ENCODE measurements at regions not wholly inside any gene's neighbourhood (a gene's known extent, or its start where the extent isn't known, plus 50 kb on each side); places are given as distances from the start of the nearest gene placed in this dataset.
"Not testable (repeated sequence)": the region's sequence is repeated elsewhere in the genome, so short reads cannot be mapped to it uniquely, and the experiment has no call there.

DNA sequence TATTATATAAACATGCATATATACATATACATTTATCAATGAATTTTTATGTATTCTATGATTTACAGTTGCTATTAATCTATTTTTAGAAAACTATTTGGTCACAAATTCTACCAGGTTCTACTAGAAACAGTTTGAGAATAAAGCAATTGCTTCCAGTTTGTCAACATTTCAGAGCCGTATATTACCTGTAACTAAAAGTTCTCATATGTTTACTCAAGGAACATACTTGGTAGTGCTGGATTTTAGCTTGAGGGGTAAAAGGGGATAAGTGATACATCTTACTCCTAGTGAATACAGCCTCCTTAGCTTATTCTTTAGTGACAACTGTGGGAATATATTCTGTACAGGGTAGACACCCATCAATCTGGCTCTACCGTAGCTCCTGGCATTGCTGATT, 1590.5 kb upstream of the LRRTM3 start:
- no peak for DNase-seq

DNA sequence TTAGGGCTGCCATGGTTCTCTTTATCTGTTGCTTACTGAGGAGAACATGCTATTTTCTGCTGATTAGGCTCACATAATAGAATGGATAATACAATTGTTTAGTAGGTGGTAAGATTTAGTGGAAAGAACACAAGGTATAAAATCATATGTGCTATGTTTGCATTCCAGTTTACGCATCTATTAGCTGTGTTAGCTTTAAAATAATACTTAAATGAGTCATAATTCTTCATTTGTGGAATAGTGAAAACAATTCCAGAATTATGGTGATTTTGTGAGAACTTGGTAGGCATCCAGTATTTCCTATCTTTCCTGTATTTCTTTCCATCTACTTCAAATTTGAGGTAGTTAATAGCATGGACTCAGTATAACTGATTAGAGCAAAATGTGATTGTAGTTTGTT, 1585.5 kb upstream of the LRRTM3 start:
- DNase-seq = no peak

DNA sequence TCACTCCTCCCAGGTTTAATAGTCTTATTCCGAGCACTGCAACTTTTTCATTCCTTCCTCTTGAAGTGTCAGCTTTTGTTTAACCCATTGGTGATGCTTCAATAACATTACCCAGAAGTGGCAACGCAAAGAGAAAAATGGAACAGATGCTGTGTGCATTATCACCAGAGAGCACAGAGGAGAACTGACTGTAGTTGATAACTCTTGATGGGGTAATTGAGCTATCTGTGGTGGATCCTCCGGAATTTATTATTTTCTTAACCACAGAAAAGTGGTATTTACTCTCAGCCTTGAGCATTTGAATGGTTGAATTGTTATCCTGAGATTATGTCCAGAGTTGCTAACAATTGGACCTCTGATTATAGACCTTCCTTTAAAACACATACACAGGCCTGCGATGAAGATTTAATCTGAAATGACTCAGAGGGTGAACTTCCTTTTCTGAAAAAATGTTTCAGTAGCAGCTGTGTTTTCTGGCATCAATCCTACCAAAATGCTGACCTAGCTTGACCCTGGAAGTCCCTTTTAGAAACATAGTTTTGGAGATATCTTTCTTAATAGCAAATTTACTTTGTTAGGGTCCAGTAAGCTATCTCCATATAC, 1584.4 kb upstream of the LRRTM3 start:
- DNase-seq = peak; percentile 3

GRCh38 chr10:65342245-65342644, 1583.6 kb upstream of the LRRTM3 start:
- no peak for DNase-seq

DNA sequence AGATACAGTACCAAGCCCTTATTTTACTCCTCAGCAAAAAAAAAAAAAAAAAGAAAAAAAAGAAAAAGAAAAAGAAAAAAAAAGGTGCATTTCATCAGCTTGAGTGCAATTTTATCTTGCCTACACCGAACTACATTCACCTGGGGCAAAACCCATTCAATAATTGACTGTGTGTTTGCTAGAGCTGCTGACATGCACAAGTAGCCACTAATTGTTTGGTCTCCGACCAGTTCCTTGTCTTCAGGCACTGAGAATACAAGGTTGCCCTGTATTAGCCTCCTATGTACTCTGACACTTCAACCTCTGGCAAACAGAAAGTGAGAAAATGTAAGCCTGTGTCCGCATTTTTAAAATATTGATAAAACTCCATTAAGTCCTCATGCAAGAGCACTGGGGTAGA, 1579.4 kb upstream of the LRRTM3 start:
- no peak for DNase-seq

DNA sequence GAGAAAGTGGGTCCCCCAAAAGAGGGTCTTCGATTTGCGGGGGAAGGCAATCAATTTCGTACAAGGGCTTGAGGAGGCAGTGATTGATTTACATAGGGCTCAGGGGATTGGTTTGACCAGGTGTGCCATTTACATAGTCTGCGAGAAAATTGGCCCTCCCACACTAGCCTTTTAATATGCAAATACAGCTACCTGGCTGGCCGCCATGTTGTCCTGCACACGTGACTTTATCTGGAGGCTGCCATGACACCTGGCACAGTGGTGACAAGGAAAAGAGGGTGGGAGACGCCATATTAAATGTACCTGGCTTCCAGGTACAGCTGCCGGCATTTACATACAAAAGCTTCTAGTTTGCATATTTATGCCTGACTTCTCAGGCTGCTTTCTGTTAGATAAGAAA, 1577.2 kb upstream of the LRRTM3 start:
- no peak for DNase-seq

DNA sequence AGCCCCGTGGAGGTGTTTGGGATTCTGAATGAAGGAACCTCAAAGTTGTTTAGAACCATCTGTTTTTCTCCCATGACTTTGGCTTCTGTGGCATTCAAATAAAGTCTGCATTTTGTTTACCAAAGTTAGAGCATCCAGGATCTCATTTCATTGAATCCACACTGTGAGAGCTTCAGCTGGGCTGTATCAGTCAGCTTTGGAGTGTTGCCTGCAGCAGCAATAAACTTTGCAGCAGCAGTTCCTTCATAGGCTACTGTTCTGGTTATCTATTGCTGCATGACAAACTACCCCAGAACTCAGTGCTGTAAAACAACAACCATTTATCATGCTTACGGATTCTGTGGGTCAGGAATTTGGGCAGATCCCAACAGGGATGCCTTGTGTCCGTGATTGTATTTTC, 1575.2 kb upstream of the LRRTM3 start:
- DNase-seq = no peak

DNA sequence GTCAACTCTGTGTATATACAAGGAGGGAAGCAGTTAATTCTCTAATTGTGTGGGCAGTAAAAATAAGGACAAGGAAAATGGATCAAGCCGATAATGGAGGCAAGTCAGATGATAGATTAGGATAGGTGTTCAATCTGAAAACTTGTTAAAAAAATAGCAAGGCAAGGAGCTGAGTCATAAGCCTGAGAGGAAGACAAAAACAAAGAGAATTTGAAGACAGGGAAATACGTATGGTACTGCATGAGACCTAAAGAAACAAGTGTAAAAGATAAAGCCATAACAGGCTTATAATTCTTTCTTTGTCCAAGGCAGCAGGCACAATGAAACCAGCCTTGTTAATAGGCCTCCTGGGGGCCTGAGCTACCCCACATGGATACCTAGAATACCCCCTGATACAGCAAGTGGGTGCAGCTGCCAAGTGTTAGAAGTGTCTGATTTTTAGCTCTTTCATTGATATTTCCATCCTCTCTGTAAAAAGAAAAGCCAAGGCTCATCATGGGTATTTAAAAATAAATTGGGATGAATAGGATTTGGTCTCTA, 1570.6 kb upstream of the LRRTM3 start:
- no peak for DNase-seq

DNA sequence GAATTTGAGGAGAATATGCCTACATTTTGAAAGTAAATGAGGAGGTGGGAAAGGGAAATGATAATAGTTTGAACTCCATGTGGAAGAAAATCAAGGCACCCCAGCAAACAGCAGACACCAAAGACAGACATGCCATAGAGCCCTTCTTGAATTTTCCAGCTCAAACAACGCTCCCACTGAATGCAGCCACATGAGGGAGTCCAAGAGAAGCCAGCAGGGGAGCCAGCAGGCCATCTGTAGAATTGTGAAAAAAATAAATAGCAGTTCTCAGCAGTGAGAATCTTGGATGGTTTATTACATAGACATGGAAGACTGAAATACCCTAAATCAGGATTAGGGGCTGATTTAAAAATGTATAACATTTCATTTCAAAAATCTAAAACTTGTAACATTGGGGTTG, 1567.3 kb upstream of the LRRTM3 start:
- DNase-seq = no peak

DNA sequence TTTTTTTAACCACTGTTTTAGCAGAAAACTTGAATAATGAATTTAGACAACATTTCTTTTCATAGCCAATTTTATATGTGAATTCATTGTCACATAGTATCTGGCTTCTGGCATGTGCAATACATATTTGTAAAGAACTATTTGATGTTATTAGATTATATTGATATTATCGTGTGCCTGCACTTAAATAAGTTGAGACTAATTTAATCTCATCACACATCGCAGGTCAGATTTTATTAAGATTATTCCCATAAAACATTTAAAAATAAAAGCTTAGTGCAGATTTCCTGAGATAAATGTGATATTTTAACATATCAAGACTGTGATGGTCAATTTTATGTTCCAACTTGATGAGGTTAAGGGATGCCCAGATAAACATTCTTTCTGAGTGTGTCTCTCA, 1565.3 kb upstream of the LRRTM3 start:
- no peak for DNase-seq

DNA sequence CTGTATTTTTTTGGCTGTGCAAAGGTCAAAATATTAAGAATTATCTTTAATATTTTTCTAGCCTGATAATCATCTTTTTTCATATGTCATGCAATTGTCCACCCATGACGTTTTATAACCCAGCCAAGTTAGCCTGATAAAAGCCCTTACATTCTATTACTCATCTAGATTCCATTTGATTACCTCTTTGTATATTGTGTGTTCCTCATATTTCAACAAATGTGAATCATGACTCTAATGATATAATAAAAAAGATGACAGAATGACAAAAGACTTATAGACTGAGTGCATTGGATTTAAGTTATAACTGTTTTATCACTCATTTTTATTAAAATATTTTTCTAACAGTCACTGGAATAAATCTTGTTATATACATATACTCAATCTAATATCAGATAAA, 1560.0 kb upstream of the LRRTM3 start:
- no peak for DNase-seq

GRCh38 chr10:65367706-65368105, 1558.1 kb upstream of the LRRTM3 start:
- no peak for DNase-seq

GRCh38 chr10:65375528-65375927, 1550.3 kb upstream of the LRRTM3 start:
- DNase-seq = no peak

- no peak for DNase-seq
Observed at GRCh38 chr10:65377687-65378086, 1548.1 kb upstream of the LRRTM3 start.

- DNase-seq = no peak
Observed at GRCh38 chr10:65394502-65395297, 1531.1 kb upstream of the LRRTM3 start.

- DNase-seq = no peak
Observed at GRCh38 chr10:65395631-65396030, 1530.2 kb upstream of the LRRTM3 start.

DNA sequence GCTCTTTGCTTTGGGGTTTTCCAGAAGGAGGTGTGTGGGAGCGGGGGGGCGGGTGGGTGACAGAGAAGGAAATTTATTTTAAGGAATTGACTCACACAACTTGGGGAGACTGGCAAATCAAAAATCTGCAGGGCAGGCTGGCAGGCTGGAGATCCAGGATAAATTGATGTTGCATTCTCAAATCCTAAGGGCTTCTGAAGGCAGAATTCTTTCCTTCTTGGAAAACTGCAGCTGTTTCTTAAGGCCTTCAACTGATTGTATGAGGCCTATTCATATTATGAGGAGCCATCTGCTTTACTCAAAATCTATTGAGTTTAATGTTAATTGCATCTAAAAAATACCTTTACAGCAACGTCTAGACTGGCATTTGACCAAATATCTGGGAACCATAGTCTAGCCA, 1528.8 kb upstream of the LRRTM3 start:
- DNase-seq = no peak

GRCh38 chr10:65408401-65408800, 1517.4 kb upstream of the LRRTM3 start:
- DNase-seq = no peak

- DNase-seq = no peak
Observed at GRCh38 chr10:65413001-65413400, 1512.8 kb upstream of the LRRTM3 start.

GRCh38 chr10:65415318-65415717, 1510.5 kb upstream of the LRRTM3 start:
- DNase-seq = no peak

- no peak for DNase-seq
Observed at GRCh38 chr10:65416094-65416493, 1509.7 kb upstream of the LRRTM3 start.

GRCh38 chr10:65419629-65420028, 1506.2 kb upstream of the LRRTM3 start:
- DNase-seq = no peak

DNA sequence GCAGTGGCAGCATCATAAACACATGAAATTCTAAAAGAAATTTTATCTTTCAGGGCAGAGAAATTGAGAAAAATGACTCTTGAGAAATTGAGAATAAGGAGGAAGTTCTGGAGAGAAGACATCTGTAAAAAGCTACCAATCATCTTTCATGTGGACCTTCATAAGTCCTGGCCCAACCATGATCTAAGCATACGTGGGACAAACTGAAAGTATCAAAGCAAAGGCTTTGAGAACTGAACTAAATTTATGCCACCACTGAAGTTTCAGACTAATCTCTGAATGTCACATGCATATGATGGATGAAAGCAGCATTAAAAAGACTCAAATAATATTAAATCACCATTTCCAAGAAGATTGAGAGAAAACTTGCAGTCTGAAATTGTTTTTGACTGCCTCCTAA, 1502.8 kb upstream of the LRRTM3 start:
- DNase-seq = no peak

GRCh38 chr10:65429381-65429780, 1496.5 kb upstream of the LRRTM3 start:
- not testable (repeated sequence) for DNase-seq

- no peak for DNase-seq
Observed at GRCh38 chr10:65430979-65431378, 1494.9 kb upstream of the LRRTM3 start.

All from KG1 (cell line).